AG10803 (cell line): ENCODE measurements at regions not wholly inside any gene's neighbourhood (a gene's known extent, or its start where the extent isn't known, plus 50 kb on each side); places are given as distances from the start of the nearest gene placed in this dataset.
"Not testable (repeated sequence)": the region's sequence is repeated elsewhere in the genome, so short reads cannot be mapped to it uniquely, and the experiment has no call there.

Experiments
- DNase-seq: peaks from one replicate; pipeline ENCODE4 v3.0.0; 2010; ENCODE audit warnings: low read depth
- H3K4me3 ChIP-seq: 2 replicates; pipeline ENCODE4 v1.5.1; 2011; ENCODE audit warnings: mild to moderate bottlenecking, low read length, control low read depth
- TF ChIP-seq, protein P1 (sequence below): conservative IDR thresholded peaks from 2 replicates; pipeline ENCODE4 v1.5.1; 2011; ENCODE audit warnings: mild to moderate bottlenecking, low read length, control low read depth, inconsistent platforms

DNA sequence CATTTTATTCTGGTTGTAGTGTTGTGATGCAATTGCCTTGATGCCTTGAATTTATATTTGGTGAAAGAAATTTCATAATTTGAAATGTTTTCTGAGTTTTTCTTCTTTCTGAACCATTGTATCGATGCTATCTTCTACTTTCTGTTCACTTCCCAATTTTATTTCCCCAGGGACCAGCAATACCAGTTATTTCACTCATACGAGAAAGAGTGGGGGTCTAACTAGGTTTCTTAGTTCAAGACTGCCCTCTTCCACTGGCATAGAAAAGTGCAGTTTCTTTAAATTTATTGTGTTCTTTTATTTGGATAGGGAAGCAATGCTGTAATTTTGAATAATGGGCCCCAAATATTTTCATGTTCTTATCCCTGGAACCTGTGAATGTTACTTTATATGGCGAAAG lies 544.0 kb upstream of the ADGRL3 start:
- no peak overlapping the region for H3K4me3 ChIP-seq
- TF ChIP-seq, protein P1, sequence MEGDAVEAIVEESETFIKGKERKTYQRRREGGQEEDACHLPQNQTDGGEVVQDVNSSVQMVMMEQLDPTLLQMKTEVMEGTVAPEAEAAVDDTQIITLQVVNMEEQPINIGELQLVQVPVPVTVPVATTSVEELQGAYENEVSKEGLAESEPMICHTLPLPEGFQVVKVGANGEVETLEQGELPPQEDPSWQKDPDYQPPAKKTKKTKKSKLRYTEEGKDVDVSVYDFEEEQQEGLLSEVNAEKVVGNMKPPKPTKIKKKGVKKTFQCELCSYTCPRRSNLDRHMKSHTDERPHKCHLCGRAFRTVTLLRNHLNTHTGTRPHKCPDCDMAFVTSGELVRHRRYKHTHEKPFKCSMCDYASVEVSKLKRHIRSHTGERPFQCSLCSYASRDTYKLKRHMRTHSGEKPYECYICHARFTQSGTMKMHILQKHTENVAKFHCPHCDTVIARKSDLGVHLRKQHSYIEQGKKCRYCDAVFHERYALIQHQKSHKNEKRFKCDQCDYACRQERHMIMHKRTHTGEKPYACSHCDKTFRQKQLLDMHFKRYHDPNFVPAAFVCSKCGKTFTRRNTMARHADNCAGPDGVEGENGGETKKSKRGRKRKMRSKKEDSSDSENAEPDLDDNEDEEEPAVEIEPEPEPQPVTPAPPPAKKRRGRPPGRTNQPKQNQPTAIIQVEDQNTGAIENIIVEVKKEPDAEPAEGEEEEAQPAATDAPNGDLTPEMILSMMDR, result no peak
- DNase-seq, result peak; percentile 9

DNA sequence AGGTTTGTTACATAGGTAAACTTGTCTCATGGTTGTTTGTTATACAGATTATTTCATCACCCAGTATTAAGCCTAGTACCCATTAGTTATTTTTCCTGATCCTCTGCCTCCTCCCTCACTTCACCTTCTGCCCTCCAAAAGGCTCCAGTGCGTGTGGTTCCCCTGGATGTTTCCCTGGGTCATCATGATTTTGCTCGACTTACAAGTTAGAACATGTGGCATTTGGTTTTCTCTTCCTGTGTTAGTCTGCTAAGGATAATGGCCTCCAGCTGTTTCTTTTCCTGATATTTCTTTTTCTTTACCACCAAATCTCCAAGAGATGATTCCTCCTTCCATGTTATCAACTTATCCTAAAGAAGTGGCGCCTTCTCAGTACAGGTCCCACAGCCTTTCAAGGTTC lies 543.1 kb upstream of the ADGRL3 start:
- peak; percentile 15 for DNase-seq
- H3K4me3 ChIP-seq, result no peak overlapping the region
- TF ChIP-seq, protein P1, result no peak

DNA sequence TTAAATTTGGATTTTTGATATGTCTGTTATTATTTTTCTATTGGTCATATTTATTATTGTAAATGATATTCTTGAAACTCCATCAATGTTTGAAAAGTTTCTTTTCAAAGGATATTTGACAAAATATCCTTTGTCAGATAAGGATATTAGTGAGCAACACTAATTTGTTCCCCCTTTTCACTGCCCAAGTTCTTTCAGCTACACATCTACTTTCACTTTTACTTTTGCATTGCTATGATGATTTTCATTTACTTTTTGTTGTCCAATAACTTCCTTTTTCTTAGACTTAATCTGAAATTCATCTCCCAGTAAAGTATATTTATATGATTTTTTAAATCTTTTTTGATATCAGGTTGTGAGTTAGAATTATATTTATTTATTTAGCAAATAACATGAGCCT lies 542.3 kb upstream of the ADGRL3 start:
- no peak overlapping the region for H3K4me3 ChIP-seq
- TF ChIP-seq, protein P1, result no peak
- no peak for DNase-seq

DNA sequence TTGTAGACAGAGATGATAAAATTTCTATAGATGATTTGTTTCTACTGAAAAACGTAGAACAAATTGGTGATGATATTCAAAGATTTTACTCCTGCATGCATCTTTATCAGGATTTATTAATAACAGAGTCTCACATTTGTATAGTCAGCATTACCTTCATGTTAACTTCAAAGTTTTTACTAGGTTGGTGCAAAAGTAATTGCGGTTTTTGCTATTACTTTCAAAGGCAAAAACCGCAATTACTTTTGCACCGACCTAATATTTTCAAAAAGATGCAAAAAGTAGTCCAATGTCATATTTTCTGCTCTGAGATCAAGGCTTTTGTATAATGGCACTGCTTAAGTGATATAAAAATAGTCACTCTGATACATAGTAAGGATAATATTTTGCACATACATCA lies 536.4 kb upstream of the ADGRL3 start:
- TF ChIP-seq, protein P1, result no peak
- DNase-seq, result no peak
- no peak overlapping the region for H3K4me3 ChIP-seq

DNA sequence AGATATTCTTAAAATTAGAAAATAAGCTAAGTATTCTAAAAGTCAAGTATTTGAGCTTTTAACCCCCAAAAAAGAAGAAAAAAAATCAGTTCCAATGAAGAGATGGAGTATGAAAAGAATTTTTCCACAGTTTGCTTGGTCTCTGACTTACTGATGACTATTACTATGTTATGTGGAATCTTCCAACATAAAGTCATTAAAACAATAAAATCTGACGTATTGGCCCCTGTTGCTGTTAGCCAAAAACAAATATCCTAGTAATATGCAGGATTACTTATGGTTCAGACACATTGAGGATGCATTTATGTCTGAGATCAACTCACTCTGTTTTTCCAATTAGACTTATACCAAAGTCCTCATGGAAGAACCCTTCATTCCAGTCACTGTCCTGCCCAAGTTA lies 517.2 kb upstream of the ADGRL3 start:
- DNase-seq, result peak; percentile 29
- TF ChIP-seq, protein P1, result no peak
- H3K4me3 ChIP-seq, result no peak overlapping the region

DNA sequence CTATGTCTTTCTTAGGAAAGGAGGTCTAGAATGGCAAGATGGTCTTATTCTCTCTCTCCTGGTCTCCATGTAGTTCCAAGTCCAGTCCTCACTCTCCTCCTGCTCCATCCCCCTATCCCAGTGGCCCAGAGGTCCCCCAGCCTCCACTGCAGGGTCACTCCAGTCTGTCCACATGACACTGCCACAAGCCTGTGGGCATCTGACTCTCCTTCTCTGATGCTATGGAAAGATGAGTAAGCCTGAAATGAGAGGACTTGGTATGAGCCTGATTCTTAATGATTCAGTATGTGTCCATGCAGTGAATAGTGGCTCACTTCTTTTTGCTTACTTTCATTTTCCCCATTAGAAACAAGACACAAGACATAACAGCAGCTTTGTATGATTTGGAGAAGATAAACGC lies 516.8 kb upstream of the ADGRL3 start:
- peak; percentile 66 for DNase-seq
- peak overlapping the region; percentile 2; the same call in 1 of the 2 replicates for H3K4me3 ChIP-seq
- TF ChIP-seq, protein P1, result no peak

DNA sequence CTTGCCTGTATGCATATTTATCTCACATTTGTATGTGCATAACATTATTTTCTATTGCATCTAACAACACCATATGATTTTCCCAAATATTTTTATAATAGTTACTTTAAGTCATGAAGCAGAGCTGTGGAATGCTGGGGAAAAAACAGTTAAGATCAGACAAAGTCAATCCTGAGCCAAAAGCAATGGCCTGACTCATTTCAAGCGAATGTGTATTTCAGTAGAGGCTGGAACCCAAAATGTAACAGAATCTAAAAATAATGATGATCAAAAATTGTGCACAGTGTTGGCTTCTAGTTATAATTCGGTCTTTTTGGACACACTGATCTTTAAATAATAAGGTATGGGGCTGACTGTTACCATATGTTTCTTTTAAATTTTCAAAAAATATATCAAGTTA lies 516.2 kb upstream of the ADGRL3 start:
- H3K4me3 ChIP-seq, result no peak overlapping the region
- TF ChIP-seq, protein P1, result no peak
- DNase-seq, result peak; percentile 68

DNA sequence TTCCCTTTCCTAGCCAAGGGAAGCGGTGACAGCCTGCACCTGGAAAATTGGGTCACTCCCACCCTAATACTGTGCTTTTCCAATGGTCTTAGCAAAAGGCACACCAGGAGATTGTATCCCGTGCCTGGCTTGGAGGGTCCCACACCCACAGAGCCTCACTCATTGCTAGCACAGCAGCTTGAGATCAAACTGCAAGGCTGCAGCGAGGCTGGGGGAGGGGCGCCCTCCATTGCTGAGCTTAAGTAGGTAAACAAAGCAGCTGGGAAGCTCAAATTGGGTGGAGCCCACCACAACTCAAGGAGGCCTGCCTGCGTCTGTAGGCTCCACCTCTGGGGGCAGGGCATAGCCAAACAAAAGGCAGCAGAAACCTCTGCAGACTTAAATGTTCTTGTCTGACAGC lies 504.1 kb upstream of the ADGRL3 start:
- not testable (repeated sequence) for H3K4me3 ChIP-seq, DNase-seq
